ENCODE measurements at regions not wholly inside any gene's neighbourhood (a gene's known extent, or its start where the extent isn't known, plus 50 kb on each side); places are given as distances from the start of the nearest gene placed in this dataset.

DNA sequence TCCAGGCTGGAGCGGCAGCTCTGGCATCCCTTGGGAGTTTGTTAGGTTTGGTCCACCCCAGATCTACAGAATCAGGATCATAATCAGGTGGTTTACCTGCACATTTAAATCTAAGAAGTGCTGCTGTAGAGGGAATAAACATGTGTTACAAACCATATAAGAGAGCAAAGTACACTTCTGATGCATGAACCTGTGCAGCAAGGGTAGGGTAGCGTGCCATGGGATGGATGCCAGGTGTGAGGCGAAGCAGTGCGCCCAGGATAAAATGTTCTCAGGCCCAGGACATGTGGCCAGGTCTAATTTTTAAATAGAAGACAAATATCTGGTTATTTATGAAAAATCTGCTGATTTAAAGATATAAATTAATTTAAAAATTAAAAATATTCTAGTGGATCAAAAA, 308.8 kb upstream of the USP24 start:
- Histone ChIP-seq H3K4me2 (ENCODE audit: low read length) (no peak overlapping the region), H2AFZ (ENCODE audit: low read depth, low read length) (no peak overlapping the region), H3K9ac (ENCODE audit: low read length) (no peak overlapping the region), H3K27ac (ENCODE audit: low read length) (no peak overlapping the region), H3K4me3 (ENCODE audit: low read length) (no peak overlapping the region), H4K20me1 (ENCODE audit: insufficient read depth, low read length) (no peaks in the 10 kb centered on the region), H3K27me3 (ENCODE audit: low read depth, low read length) (no peaks in the 10 kb centered on the region), H3K36me3 (replicated peaks; ENCODE audit: low read depth, low read length) (no peaks in the 10 kb centered on the region), H3K79me2 (ENCODE audit: low read length) (no peaks in the 10 kb centered on the region), H3K4me1 (ENCODE audit: low read length) (no peaks in the 10 kb centered on the region), H3K9me3 (ENCODE audit: insufficient read depth, low read length) (no peaks in the 10 kb centered on the region)
- TF ChIP-seq EZH2phosphoT487 (IDR thresholded peaks at IDR 0.05; ENCODE audit: low read depth) (no peak), CTCF (IDR thresholded peaks at IDR 0.05; ENCODE audit: low read depth, low read length) (no peak)

DNA sequence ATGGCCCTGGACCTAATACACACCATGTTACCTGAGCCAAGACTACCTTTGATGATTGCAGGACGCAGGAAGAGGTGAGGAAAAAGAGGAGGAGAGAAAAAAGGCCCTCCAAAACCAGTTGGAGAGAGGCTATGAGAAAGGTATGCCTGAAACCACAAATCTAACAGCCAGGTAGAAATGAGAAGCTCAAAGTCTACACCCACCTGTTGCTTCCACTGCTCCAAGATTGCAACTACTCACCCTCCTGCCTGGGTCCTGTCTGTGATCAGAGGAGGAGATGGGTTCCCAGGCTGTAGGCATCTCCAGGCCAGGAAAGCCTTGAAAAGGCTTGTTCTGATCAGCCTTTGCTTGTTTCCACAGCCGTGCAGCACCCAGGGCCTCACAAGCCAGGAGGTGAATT, 307.8 kb upstream of the USP24 start:
- no peak for TF ChIP-seq CTCF (IDR thresholded peaks at IDR 0.05; ENCODE audit: low read depth, low read length)
- TF ChIP-seq EZH2phosphoT487 (IDR thresholded peaks at IDR 0.05; ENCODE audit: low read depth) = no peak
- no peak overlapping the region for H3K4me2 ChIP-seq (ENCODE audit: low read length)
- H3K9me3 ChIP-seq (ENCODE audit: insufficient read depth, low read length) = no peaks in the 10 kb centered on the region
- no peaks in the 10 kb centered on the region for H3K36me3 ChIP-seq (replicated peaks; ENCODE audit: low read depth, low read length)
- H3K4me1 ChIP-seq (ENCODE audit: low read length) = no peaks in the 10 kb centered on the region
- no peak overlapping the region for H3K4me3 ChIP-seq (ENCODE audit: low read length)
- H3K79me2 ChIP-seq (ENCODE audit: low read length) = no peaks in the 10 kb centered on the region
- H3K27me3 ChIP-seq (ENCODE audit: low read depth, low read length) = peaks cover under 1% of the 10 kb centered on the region; the same call in 1 of the 2 replicates
- no peak overlapping the region for H3K9ac ChIP-seq (ENCODE audit: low read length)
- H3K27ac ChIP-seq (ENCODE audit: low read length) = no peak overlapping the region
- H4K20me1 ChIP-seq (ENCODE audit: insufficient read depth, low read length) = no peaks in the 10 kb centered on the region
- no peak overlapping the region for H2AFZ ChIP-seq (ENCODE audit: low read depth, low read length)

- Histone ChIP-seq H3K9me3 (ENCODE audit: insufficient read depth, low read length) (no peaks in the 10 kb centered on the region), H3K27ac (ENCODE audit: low read length) (no peak overlapping the region), H3K4me3 (ENCODE audit: low read length) (no peak overlapping the region), H4K20me1 (ENCODE audit: insufficient read depth, low read length) (no peaks in the 10 kb centered on the region), H3K79me2 (ENCODE audit: low read length) (no peaks in the 10 kb centered on the region), H3K36me3 (replicated peaks; ENCODE audit: low read depth, low read length) (no peaks in the 10 kb centered on the region), H2AFZ (ENCODE audit: low read depth, low read length) (no peak overlapping the region), H3K4me1 (ENCODE audit: low read length) (no peaks in the 10 kb centered on the region), H3K4me2 (ENCODE audit: low read length) (no peak overlapping the region), H3K27me3 (ENCODE audit: low read depth, low read length) (peaks cover 5% of the 10 kb centered on the region; the same call in 1 of the 2 replicates), H3K9ac (ENCODE audit: low read length) (no peak overlapping the region)
- TF ChIP-seq CTCF (IDR thresholded peaks at IDR 0.05; ENCODE audit: low read depth, low read length) (no peak), EZH2phosphoT487 (IDR thresholded peaks at IDR 0.05; ENCODE audit: low read depth) (no peak)
Observed at GRCh38 chr1:55522353-55522903, 307.3 kb upstream of the USP24 start.

DNA sequence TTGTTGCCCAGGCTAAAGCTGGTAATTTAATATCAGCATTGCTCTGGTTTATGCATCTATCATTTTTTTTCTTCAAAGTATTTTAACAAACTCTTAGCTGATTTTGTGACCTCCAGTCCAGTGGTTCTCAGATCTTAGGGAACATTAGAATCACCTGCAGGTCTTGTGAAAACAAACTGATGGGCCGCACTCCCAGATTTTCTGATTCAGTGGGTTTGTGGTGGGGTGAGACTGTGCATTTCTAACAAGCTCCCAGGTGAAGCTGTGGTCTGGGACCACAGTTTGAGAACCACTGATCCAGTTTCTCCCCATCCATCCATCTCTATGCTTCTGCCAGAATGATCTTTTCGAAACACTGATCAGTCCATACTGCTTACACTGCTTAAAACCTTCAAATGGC, 305.7 kb upstream of the USP24 start:
- no peak for TF ChIP-seq CTCF (IDR thresholded peaks at IDR 0.05; ENCODE audit: low read depth, low read length)
- TF ChIP-seq EZH2phosphoT487 (IDR thresholded peaks at IDR 0.05; ENCODE audit: low read depth) = no peak
- Histone ChIP-seq H3K4me3 (ENCODE audit: low read length) (no peak overlapping the region), H2AFZ (ENCODE audit: low read depth, low read length) (no peak overlapping the region), H3K9me3 (ENCODE audit: insufficient read depth, low read length) (no peaks in the 10 kb centered on the region), H3K36me3 (replicated peaks; ENCODE audit: low read depth, low read length) (no peaks in the 10 kb centered on the region), H4K20me1 (ENCODE audit: insufficient read depth, low read length) (no peaks in the 10 kb centered on the region), H3K27ac (ENCODE audit: low read length) (no peak overlapping the region), H3K4me1 (ENCODE audit: low read length) (no peaks in the 10 kb centered on the region), H3K79me2 (ENCODE audit: low read length) (no peaks in the 10 kb centered on the region), H3K9ac (ENCODE audit: low read length) (no peak overlapping the region), H3K4me2 (ENCODE audit: low read length) (no peak overlapping the region), H3K27me3 (ENCODE audit: low read depth, low read length) (peaks cover 5% of the 10 kb centered on the region; the same call in 1 of the 2 replicates)

Measured in OCI-LY3 (cell line).